ENCODE measurements at regions not wholly inside any gene's neighbourhood (a gene's known extent, or its start where the extent isn't known, plus 50 kb on each side); places are given as distances from the start of the nearest gene placed in this dataset.

- no peaks in the 10 kb centered on the region for H3K36me3 ChIP-seq (ENCODE audit: insufficient read depth)
- H3K27me3 Mint-ChIP-seq (ENCODE audit: insufficient read depth, low read depth, poor library complexity): peaks cover 5% of the 10 kb centered on the region
- no peak overlapping the region for H3K27ac Mint-ChIP-seq
- no peaks in the 10 kb centered on the region for H4K20me1 ChIP-seq (replicated peaks; ENCODE audit: insufficient read depth)
- no peak overlapping the region for H3K4me2 ChIP-seq
- peaks cover 3% of the 10 kb centered on the region; the same call in 1 of the 3 replicates for H3K36me3 Mint-ChIP-seq (ENCODE audit: low read depth)
- H3K4me3 Mint-ChIP-seq: no peak overlapping the region
- H3K79me2 ChIP-seq (replicated peaks; ENCODE audit: insufficient read depth): no peaks in the 10 kb centered on the region
- no peak overlapping the region for H3K27ac ChIP-seq (ENCODE audit: low read depth)
- peaks cover 14% of the 10 kb centered on the region for H3K4me1 Mint-ChIP-seq
- ATAC-seq (no peak), DNase-seq (ENCODE audit: low spot score) (no peak)
- no peaks in the 10 kb centered on the region for H3F3A ChIP-seq (replicated peaks; ENCODE audit: low read depth)
- no peak overlapping the region for H2AFZ ChIP-seq
- H3K9me2 ChIP-seq (ENCODE audit: insufficient read depth): no peaks in the 10 kb centered on the region
- H3K27me3 ChIP-seq (ENCODE audit: insufficient read depth): no peaks in the 10 kb centered on the region
- no peak for TF ChIP-seq ZNF114 (CRISPR knock-in tag; IDR thresholded peaks at IDR 0.05)
- TF ChIP-seq, protein P1, sequence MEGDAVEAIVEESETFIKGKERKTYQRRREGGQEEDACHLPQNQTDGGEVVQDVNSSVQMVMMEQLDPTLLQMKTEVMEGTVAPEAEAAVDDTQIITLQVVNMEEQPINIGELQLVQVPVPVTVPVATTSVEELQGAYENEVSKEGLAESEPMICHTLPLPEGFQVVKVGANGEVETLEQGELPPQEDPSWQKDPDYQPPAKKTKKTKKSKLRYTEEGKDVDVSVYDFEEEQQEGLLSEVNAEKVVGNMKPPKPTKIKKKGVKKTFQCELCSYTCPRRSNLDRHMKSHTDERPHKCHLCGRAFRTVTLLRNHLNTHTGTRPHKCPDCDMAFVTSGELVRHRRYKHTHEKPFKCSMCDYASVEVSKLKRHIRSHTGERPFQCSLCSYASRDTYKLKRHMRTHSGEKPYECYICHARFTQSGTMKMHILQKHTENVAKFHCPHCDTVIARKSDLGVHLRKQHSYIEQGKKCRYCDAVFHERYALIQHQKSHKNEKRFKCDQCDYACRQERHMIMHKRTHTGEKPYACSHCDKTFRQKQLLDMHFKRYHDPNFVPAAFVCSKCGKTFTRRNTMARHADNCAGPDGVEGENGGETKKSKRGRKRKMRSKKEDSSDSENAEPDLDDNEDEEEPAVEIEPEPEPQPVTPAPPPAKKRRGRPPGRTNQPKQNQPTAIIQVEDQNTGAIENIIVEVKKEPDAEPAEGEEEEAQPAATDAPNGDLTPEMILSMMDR (conservative IDR thresholded peaks at IDR 0.05; ENCODE audit: low read depth in 2 of 2): no peak
- TF ChIP-seq EZH2 (IDR thresholded peaks at IDR 0.05; ENCODE audit: low read depth, unreplicated experiment): no peak
- TF ChIP-seq EZH2phosphoT487 (IDR thresholded peaks at IDR 0.05; ENCODE audit: unreplicated experiment): no peak
- TF ChIP-seq JUNB (IDR thresholded peaks at IDR 0.05; ENCODE audit: unreplicated experiment): no peak
- TF ChIP-seq POLR2AphosphoS5 (IDR thresholded peaks at IDR 0.05; ENCODE audit: low read depth): no peak
- TF ChIP-seq, protein P2, sequence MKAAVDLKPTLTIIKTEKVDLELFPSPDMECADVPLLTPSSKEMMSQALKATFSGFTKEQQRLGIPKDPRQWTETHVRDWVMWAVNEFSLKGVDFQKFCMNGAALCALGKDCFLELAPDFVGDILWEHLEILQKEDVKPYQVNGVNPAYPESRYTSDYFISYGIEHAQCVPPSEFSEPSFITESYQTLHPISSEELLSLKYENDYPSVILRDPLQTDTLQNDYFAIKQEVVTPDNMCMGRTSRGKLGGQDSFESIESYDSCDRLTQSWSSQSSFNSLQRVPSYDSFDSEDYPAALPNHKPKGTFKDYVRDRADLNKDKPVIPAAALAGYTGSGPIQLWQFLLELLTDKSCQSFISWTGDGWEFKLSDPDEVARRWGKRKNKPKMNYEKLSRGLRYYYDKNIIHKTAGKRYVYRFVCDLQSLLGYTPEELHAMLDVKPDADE (IDR thresholded peaks at IDR 0.05): no peak
- TF ChIP-seq CREB1 (CRISPR knock-in tag; IDR thresholded peaks at IDR 0.05; ENCODE audit: low read depth): no peak
- no peak for TF ChIP-seq ZNF331 (CRISPR knock-in tag; IDR thresholded peaks at IDR 0.05; ENCODE audit: low read depth)
- no peak for TF ChIP-seq NANOG (IDR thresholded peaks at IDR 0.05; ENCODE audit: borderline replicate concordance)
- TF ChIP-seq STAT1 (IDR thresholded peaks at IDR 0.05; ENCODE audit: unreplicated experiment): no peak
- no peak for TF ChIP-seq REST (IDR thresholded peaks at IDR 0.05; ENCODE audit: unreplicated experiment)
- TF ChIP-seq ZNF462 (CRISPR knock-in tag; IDR thresholded peaks at IDR 0.05): no peak
- H3K4me3 ChIP-seq: no peak overlapping the region
- peaks cover 4% of the 10 kb centered on the region; the same call in 1 of the 2 replicates for H3K4me1 ChIP-seq (ENCODE audit: insufficient read depth)
- H3K9me3 Mint-ChIP-seq: peaks cover 7% of the 10 kb centered on the region
Observed at GRCh38 chr2:217203086-217203485, 343.2 kb upstream of the TNP1 start.
